BJ (cell line): ENCODE measurements at regions not wholly inside any gene's neighbourhood (a gene's known extent, or its start where the extent isn't known, plus 50 kb on each side); places are given as distances from the start of the nearest gene placed in this dataset.

Experiments
- CTCF ChIA-PET: fragments of 350-600 bp; formaldehyde crosslinking; extraction: SDS; loops from one replicate; lab custom pipeline; 2021; ENCODE audit warnings: antibody characterized with exemption, inconsistent platforms; lab: Yijun Ruan, JAX
- POLR2A ChIA-PET: fragments of 300-600 bp; sonication (Branson Sonifier 250); formaldehyde crosslinking; extraction: SDS; loops from one replicate; lab custom pipeline; 2021; ENCODE audit warnings: antibody characterized with exemption; lab: Charles Lee
- DNase-seq: peaks from one replicate; pipeline ENCODE4 v3.0.0-alpha.2; 2011; ENCODE audit warnings: low read depth
- H3K27me3 ChIP-seq: 2 replicates; pipeline ENCODE4 v1.6.0; 2011; ENCODE audit warnings: low read length; ENCODE audit not compliant: control insufficient read depth, insufficient read depth
- H3K36me3 ChIP-seq: 2 replicates; pipeline ENCODE4 v1.5.1; 2011; ENCODE audit warnings: low read length; ENCODE audit not compliant: control insufficient read depth, insufficient read depth
- H3K4me3 ChIP-seq: 2 replicates; pipeline ENCODE4 v1.5.1; 2011; ENCODE audit warnings: low read depth, mild to moderate bottlenecking, control low read depth, low read length
- TF ChIP-seq, protein P1 (sequence below): IDR thresholded peaks from 2 replicates; pipeline ENCODE4 v1.5.1; 2011; ENCODE audit warnings: low read depth, mild to moderate bottlenecking, control low read depth, inconsistent platforms, low read length, moderate library complexity; ENCODE audit not compliant: insufficient read depth

DNA sequence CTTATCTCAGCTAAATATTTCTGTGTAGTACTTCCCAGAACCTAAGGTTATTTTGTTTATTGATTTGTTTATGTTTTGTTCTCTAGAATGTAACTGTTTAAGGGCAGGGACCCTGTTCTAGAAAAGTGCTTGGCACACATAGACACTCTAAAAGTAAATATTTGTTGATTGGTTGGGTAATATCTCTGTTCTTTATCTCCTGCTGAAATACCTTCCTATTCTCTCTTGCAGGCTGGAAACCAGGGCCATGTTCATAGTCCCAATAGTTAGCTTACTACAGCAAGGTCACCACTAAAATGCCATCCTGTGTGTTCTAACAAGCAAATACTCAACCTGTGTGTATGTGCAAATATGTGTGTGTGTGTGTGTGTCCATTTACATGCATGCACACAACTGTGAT lies 375.6 kb upstream of the MEIS1 start:
- CTCF ChIA-PET, result interaction anchor here (1.3 kb wide), 1 partner anchor 9 kb away, joined by 3 read pairs; no protein-coding TSS in a partner anchor

GRCh38 chr2:66058675-66059074 lies 376.2 kb upstream of the MEIS1 start:
- ChIA-PET POLR2A (no interaction called here), CTCF (interaction anchor here (1.3 kb wide), 1 partner anchor 9 kb away, joined by 3 read pairs; no protein-coding TSS in a partner anchor)
- Histone ChIP-seq H3K27me3 (no peaks in the 10 kb centered on the region), H3K4me3 (no peak overlapping the region), H3K36me3 (no peaks in the 10 kb centered on the region)
- no peak for DNase-seq
- TF ChIP-seq, protein P1, sequence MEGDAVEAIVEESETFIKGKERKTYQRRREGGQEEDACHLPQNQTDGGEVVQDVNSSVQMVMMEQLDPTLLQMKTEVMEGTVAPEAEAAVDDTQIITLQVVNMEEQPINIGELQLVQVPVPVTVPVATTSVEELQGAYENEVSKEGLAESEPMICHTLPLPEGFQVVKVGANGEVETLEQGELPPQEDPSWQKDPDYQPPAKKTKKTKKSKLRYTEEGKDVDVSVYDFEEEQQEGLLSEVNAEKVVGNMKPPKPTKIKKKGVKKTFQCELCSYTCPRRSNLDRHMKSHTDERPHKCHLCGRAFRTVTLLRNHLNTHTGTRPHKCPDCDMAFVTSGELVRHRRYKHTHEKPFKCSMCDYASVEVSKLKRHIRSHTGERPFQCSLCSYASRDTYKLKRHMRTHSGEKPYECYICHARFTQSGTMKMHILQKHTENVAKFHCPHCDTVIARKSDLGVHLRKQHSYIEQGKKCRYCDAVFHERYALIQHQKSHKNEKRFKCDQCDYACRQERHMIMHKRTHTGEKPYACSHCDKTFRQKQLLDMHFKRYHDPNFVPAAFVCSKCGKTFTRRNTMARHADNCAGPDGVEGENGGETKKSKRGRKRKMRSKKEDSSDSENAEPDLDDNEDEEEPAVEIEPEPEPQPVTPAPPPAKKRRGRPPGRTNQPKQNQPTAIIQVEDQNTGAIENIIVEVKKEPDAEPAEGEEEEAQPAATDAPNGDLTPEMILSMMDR, result no peak

More for the DNA sequence above, 375.6 kb upstream of the MEIS1 start:
- POLR2A ChIA-PET, result no interaction called here
- Histone ChIP-seq H3K27me3 (no peaks in the 10 kb centered on the region), H3K4me3 (no peak overlapping the region), H3K36me3 (no peaks in the 10 kb centered on the region)
- DNase-seq, result no peak
- TF ChIP-seq, protein P1, result no peak

DNA sequence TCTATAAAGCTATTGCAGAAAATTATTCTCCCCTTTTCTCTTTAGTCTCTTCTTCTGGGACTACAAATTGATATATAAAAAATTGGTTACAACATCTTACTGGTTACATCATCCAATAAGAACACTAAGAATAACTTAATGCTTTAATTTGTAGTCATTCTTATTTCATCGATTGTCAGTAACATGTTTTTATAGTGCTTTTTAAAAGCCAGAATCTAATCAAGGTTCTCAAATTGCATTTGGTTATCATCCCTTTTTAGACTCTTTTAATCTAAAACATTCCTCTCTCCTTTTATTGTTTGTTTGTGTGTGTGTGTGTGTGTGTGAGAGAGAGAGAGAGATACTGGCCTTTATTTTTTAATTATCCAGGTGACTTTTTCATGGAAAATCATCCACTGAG lies 377.1 kb upstream of the MEIS1 start:
- Histone ChIP-seq H3K27me3 (no peaks in the 10 kb centered on the region), H3K4me3 (no peak overlapping the region), H3K36me3 (no peaks in the 10 kb centered on the region)
- CTCF ChIA-PET, result interaction anchor here (1.0 kb wide), 1 partner anchor 11 kb away, joined by 3 read pairs; no protein-coding TSS in a partner anchor
- no peak for DNase-seq
- TF ChIP-seq, protein P1, result no peak
- POLR2A ChIA-PET, result no interaction called here

DNA sequence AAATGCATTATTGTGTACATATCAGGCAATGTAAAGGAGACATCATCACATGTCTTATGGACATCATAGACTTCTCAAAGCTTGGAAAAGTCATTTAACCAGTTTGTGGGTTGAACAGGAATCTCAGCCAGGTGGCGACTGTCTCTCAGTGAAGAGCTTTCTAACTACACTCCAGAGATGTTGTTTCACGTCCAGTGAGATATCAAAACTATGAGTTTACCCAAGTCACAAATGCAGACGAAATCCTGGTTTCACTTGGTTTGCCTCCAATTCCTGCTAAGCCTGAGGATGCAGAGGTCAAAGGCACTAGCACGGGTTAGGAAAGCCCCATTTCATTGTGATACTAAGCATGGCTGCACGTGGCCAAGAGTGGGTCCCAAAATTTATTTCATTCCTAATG lies 384.5 kb upstream of the MEIS1 start:
- no peaks in the 10 kb centered on the region for H3K27me3 ChIP-seq
- CTCF ChIA-PET, result interaction anchor here (0.8 to 1.5 kb wide), 2 partner anchors 9 to 13 kb away, joined by 3 to 5 read pairs; no protein-coding TSS in a partner anchor
- TF ChIP-seq, protein P1, result no peak
- no peak overlapping the region for H3K4me3 ChIP-seq
- no peak for DNase-seq
- H3K36me3 ChIP-seq, result no peaks in the 10 kb centered on the region
- POLR2A ChIA-PET, result no interaction called here

GRCh38 chr2:66048667-66049066 lies 386.3 kb upstream of the MEIS1 start:
- CTCF ChIA-PET, result interaction anchor here (1.5 kb wide), 1 partner anchor 11 kb away, joined by 5 read pairs; no protein-coding TSS in a partner anchor
- TF ChIP-seq, protein P1, result no peak
- no peak overlapping the region for H3K4me3 ChIP-seq
- POLR2A ChIA-PET, result no interaction called here
- H3K27me3 ChIP-seq, result no peaks in the 10 kb centered on the region
- DNase-seq, result no peak
- H3K36me3 ChIP-seq, result no peaks in the 10 kb centered on the region
